LNCAP (cell line): ENCODE measurements at regions not wholly inside any gene's neighbourhood (a gene's known extent, or its start where the extent isn't known, plus 50 kb on each side); places are given as distances from the start of the nearest gene placed in this dataset.

Experiments
- CTCF ChIP-seq: fragments of 450-650 bp; IDR thresholded peaks from 2 replicates; pipeline ENCODE4 v1.5.1; 2017; ENCODE audit warnings: mild to moderate bottlenecking

DNA sequence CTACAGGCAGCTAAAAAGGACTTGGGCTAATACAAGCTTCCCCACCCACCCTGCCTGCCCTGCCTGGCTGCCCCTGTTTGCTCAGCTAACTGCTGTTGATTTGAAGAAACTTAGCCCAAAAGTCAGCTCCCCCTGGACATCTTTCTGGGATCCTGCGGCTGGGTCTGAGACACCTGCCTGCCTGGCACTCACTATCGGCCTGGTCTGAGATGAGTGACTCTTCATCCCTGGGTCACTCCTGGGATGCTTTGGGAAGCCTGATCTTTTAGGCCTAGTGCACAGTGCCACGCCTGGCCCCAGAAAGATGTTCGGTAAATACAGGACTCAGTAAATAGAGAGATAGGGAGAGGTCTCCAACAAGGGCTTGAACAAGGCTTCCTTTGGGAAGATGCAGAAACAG, 211.3 kb upstream of the DIO3 start:
- no peak for TF ChIP-seq CTCF

- no peak for TF ChIP-seq CTCF
These were observed 210.6 kb upstream of the DIO3 start for GRCh38 chr14:101350691-101351090.

DNA sequence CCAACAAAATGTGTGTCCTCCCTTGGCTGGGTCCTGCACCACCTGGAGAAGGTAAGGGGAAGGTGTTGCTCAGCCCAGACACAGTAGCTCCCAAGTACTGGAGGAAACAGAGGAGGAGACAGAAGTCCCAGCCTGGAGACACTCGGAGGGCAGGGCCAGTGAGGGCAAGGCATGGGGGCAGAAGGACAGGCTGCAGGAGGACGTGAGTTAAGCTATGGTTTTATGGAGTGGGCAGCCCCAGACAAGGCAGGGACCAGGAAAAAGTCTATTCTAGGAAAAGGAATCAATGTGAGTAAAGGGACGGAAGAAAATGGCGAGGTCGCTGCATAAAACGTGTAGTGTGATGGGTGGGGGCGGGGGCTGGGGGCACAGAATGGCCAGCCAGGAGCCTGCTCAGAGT, 210.1 kb upstream of the DIO3 start:
- no peak for TF ChIP-seq CTCF

- no peak for TF ChIP-seq CTCF
These were observed 209.5 kb upstream of the DIO3 start for GRCh38 chr14:101351769-101352168.

DNA sequence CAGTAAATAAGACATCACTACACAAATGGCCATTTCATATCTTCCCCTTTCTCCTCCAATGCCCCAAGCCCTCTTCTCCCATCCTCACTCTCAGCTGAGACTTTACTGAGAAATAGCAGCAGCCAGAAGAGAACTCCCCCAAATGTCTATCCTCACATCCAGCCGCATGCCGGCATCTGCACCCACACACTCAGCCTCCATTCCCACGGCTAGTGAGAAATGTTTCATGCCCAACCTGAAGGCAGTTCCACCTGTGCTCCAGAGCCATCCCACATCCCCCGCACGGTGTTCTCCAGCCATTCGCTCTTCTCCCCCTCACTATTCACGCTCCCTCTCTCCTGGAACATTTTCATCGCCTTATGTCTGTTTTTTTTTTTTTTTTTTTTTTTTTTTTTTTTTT, 208.7 kb upstream of the DIO3 start:
- no peak for TF ChIP-seq CTCF

- no peak for TF ChIP-seq CTCF
These were observed 207.9 kb upstream of the DIO3 start for GRCh38 chr14:101353422-101353821.

DNA sequence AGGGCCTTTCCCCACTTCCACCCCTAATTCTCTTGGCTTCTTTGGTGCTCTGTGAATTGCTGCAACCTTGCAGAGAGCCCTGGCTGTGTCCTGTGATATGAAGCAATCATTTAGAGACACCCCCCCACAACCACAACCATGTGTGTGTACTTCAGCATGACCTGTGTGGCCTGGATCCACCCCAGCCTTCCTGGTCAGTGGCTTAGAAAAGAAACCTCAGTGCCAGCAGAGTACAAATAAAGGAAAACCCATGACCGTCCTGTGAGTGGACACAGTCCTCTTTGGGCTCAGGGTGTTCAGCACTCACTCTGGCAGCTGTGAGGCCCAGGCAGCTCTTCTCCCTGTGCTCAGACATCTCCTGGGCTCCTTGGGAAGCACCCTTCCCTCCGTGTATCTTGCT, 206.6 kb upstream of the DIO3 start:
- no peak for TF ChIP-seq CTCF

- TF ChIP-seq CTCF, result no peak
These were observed 206.0 kb upstream of the DIO3 start for GRCh38 chr14:101355284-101355683.
